H1 (cell line): ENCODE measurements at regions not wholly inside any gene's neighbourhood (a gene's known extent, or its start where the extent isn't known, plus 50 kb on each side); places are given as distances from the start of the nearest gene placed in this dataset.

Experiments used
- CTCF ChIA-PET: fragments of 300-600 bp; sonication (Branson Sonifier 250); formaldehyde crosslinking; loops from one replicate; lab custom pipeline; 2021; ENCODE audit not compliant: partially characterized antibody; lab: Charles Lee
- POLR2A ChIA-PET: fragments of 300-600 bp; sonication (Branson Sonifier 250); formaldehyde crosslinking; loops from one replicate; lab custom pipeline; 2021; ENCODE audit warnings: inconsistent platforms; ENCODE audit not compliant: partially characterized antibody; lab: Charles Lee
- DNase-seq, 2 experiments: peaks; one replicate each; pipeline versions ENCODE4 v3.0.0 to v3.0.0-alpha.2; 2010 to 2022; ENCODE audit warnings: low spot score in 2 of 2, low read depth in 1 of 2, mixed read lengths in 1 of 2
- FAIRE-seq: peaks from 2 replicates; lab custom pipeline; 2011; peaks lifted over from hg19 to GRCh38; lab: Jason Lieb, UNC
- H2AFZ ChIP-seq: 2 replicates; pipeline ENCODE4 v1.8.1; 2012; ENCODE audit warnings: low read length, inconsistent platforms
- H2AK5ac ChIP-seq: 2 replicates; pipeline ENCODE4 v1.6.1; 2013; ENCODE audit warnings: low read depth, low read length
- H2BK120ac ChIP-seq: replicated peaks from 2 replicates; pipeline ENCODE3; 2013; ENCODE audit warnings: low read depth, low read length, inconsistent platforms
- H2BK12ac ChIP-seq: 2 replicates; pipeline ENCODE4 v1.6.1; 2013; ENCODE audit warnings: low read depth, low read length
- H2BK15ac ChIP-seq: 2 replicates; pipeline ENCODE4 v1.6.1; 2013; ENCODE audit warnings: low read length
- H2BK20ac ChIP-seq: 2 replicates; pipeline ENCODE4 v1.6.1; 2013; ENCODE audit warnings: low read length
- H2BK5ac ChIP-seq: 2 replicates; pipeline ENCODE4 v1.6.1; 2013; ENCODE audit warnings: low read depth, low read length
- H3K14ac ChIP-seq: 2 replicates; pipeline ENCODE4 v1.6.1; 2013; ENCODE audit warnings: inconsistent platforms; ENCODE audit not compliant: insufficient read length
- H3K18ac ChIP-seq: 2 replicates; pipeline ENCODE4 v1.6.1; 2013; ENCODE audit warnings: low read length; ENCODE audit errors: extremely low read depth
- H3K23ac ChIP-seq: 2 replicates; pipeline ENCODE4 v1.6.1; 2013; ENCODE audit warnings: inconsistent platforms; ENCODE audit not compliant: insufficient read length
- H3K23me2 ChIP-seq: 2 replicates; pipeline ENCODE4 v1.6.1; 2013; ENCODE audit warnings: low read depth, low read length
- H3K27ac ChIP-seq: 2 replicates; pipeline ENCODE4 v1.6.1; 2011; ENCODE audit warnings: low read depth, low read length, inconsistent platforms
- H3K27me3 ChIP-seq, 4 experiments: replicated peaks in 1 of 4; 1 replicate in 1 of 4; 2 replicates in 3 of 4; pipeline versions ENCODE4 v1.6.1 to v1.8.1; 2011 to 2013; ENCODE audit warnings: low read length in 3 of 4, mild to moderate bottlenecking in 3 of 4, inconsistent platforms in 2 of 4, mixed read lengths in 2 of 4, moderate library complexity in 1 of 4; ENCODE audit not compliant: control insufficient read depth in 3 of 4, insufficient read depth in 3 of 4; ENCODE audit errors: extremely low read depth in 1 of 4
- H3K36me3 ChIP-seq, 4 experiments: 2 replicates each; pipeline versions ENCODE4 v1.6.1 to v1.8.1; 2011 to 2013; ENCODE audit warnings: mild to moderate bottlenecking in 4 of 4, low read length in 3 of 4, moderate library complexity in 2 of 4, control low read depth in 1 of 4, inconsistent platforms in 1 of 4; ENCODE audit not compliant: insufficient read depth in 4 of 4, control insufficient read depth in 2 of 4
- H3K4ac ChIP-seq: replicated peaks from 2 replicates; pipeline ENCODE3; 2013; ENCODE audit warnings: low read length, low read depth, mixed read lengths, inconsistent platforms; ENCODE audit not compliant: insufficient read length
- H3K4me1 ChIP-seq, 4 experiments: replicated peaks in 1 of 4; 1 replicate in 1 of 4; 2 replicates in 3 of 4; pipeline versions ENCODE4 v1.6.1 to v1.8.1; 2011 to 2013; ENCODE audit warnings: low read length in 3 of 4, inconsistent platforms in 2 of 4, mixed read lengths in 1 of 4; ENCODE audit not compliant: insufficient read depth in 4 of 4, control insufficient read depth in 3 of 4
- H3K4me2 ChIP-seq, 2 experiments: 2 replicates each; pipeline versions ENCODE4 v1.6.1 to v1.8.1; 2011 to 2013; ENCODE audit warnings: low read depth in 2 of 2, low read length in 2 of 2, control low read depth in 1 of 2, inconsistent platforms in 1 of 2, mild to moderate bottlenecking in 1 of 2; ENCODE audit not compliant: insufficient read depth in 1 of 2
- H3K4me3 ChIP-seq, 4 experiments: fragments of 200-600, 300-600 bp in 1 of 4; sonication (generic), shearing (Covaris generic), sonication (Bioruptor Twin) in 1 of 4; 2 replicates each; pipeline versions ENCODE4 v1.5.1 to v1.8.1; 2011 to 2016; ENCODE audit warnings: low read length in 4 of 4, low read depth in 3 of 4, control low read depth in 2 of 4, inconsistent platforms in 2 of 4, mild to moderate bottlenecking in 2 of 4, mixed read lengths in 1 of 4, moderate library complexity in 1 of 4; ENCODE audit not compliant: insufficient read depth in 2 of 4; ENCODE audit errors: extremely low read depth in 1 of 4
- H3K56ac ChIP-seq: replicated peaks from 2 replicates; pipeline ENCODE3; 2013; ENCODE audit warnings: low read depth, mild to moderate bottlenecking, mixed read lengths, low read length, inconsistent platforms; ENCODE audit not compliant: insufficient read length
- H3K79me1 ChIP-seq: 2 replicates; pipeline ENCODE4 v1.6.1; 2013; ENCODE audit warnings: low read depth, low read length, control low read depth
- H3K79me2 ChIP-seq, 2 experiments: 2 replicates each; pipeline versions ENCODE4 v1.6.1 to v1.8.1; 2012 to 2013; ENCODE audit warnings: low read length in 2 of 2, mild to moderate bottlenecking in 2 of 2, inconsistent platforms in 1 of 2; ENCODE audit not compliant: insufficient read depth in 2 of 2, control insufficient read depth in 1 of 2
- H3K9ac ChIP-seq, 4 experiments: replicated peaks in 1 of 4; 1 replicate in 1 of 4; 2 replicates in 3 of 4; pipeline versions ENCODE4 v1.6.1 to v1.8.1; 2011 to 2013; ENCODE audit warnings: low read depth in 3 of 4, low read length in 3 of 4, control low read depth in 2 of 4, mild to moderate bottlenecking in 2 of 4, moderate library complexity in 2 of 4, inconsistent platforms in 1 of 4; ENCODE audit errors: extremely low read depth in 1 of 4
- H3K9me3 ChIP-seq, 2 experiments: 2 replicates each; pipeline versions ENCODE4 v1.6.1 to v1.8.1; 2012 to 2013; ENCODE audit warnings: mild to moderate bottlenecking in 2 of 2, moderate library complexity in 2 of 2, control low read depth in 1 of 2, inconsistent platforms in 1 of 2, low read depth in 1 of 2, low read length in 1 of 2, mixed read lengths in 1 of 2; ENCODE audit not compliant: insufficient read depth in 2 of 2
- H4K20me1 ChIP-seq, 2 experiments: replicated peaks in 1 of 2; 2 replicates each; pipeline versions ENCODE3 to v1.8.1; 2011 to 2013; ENCODE audit warnings: inconsistent platforms in 2 of 2, low read length in 2 of 2, mild to moderate bottlenecking in 1 of 2; ENCODE audit not compliant: insufficient read depth in 2 of 2, control insufficient read depth in 1 of 2
- H4K5ac ChIP-seq: 2 replicates; pipeline ENCODE4 v1.6.1; 2013; ENCODE audit warnings: low read length, low read depth, mixed read lengths, inconsistent platforms; ENCODE audit not compliant: insufficient read length
- H4K8ac ChIP-seq: 2 replicates; pipeline ENCODE4 v1.8.0; 2013; ENCODE audit warnings: mild to moderate bottlenecking, moderate library complexity, low read length, inconsistent platforms; ENCODE audit not compliant: insufficient read depth; ENCODE audit errors: extremely low read depth
- H4K91ac ChIP-seq: replicated peaks from 2 replicates; pipeline ENCODE3; 2013; ENCODE audit warnings: low read length, mixed read lengths, inconsistent platforms; ENCODE audit not compliant: insufficient read length
- ASH2L ChIP-seq: fragments of 200-600, 300-600 bp; sonication (generic); IDR thresholded peaks from one replicate; pipeline ENCODE4 v1.7.1; 2017; ENCODE audit warnings: low read length
- KDM4A ChIP-seq: IDR thresholded peaks from one replicate; pipeline ENCODE4 v1.7.1; 2012; ENCODE audit warnings: low read depth, mild to moderate bottlenecking, moderate library complexity, low read length, inconsistent platforms; ENCODE audit not compliant: severe bottlenecking
- TCF12 ChIP-seq: IDR thresholded peaks from 2 replicates; pipeline ENCODE4 v1.6.1; 2011; ENCODE audit warnings: low read depth, mild to moderate bottlenecking, low read length
- WGBS, 2 experiments: shearing (Covaris generic) in 1 of 2; methylation state at CpG; one replicate each; pipeline versions ENCODE4 v1.1.6 to v1.1.7; 2013 to 2015; ENCODE audit warnings: low lambda C conversion rate in 2 of 2, mixed read lengths in 2 of 2, inconsistent platforms in 1 of 2, low coverage in 1 of 2, missing lambda C conversion rate in 1 of 2; ENCODE audit not compliant: insufficient replicate concordance in 2 of 2, insufficient coverage in 1 of 2, insufficient read length in 1 of 2; ENCODE audit errors: extremely low coverage in 1 of 2, missing lambda C conversion rate in 1 of 2; 5-methylcytosine and 5-hydroxymethylcytosine counted together
- TF ChIP-seq, protein P1 (sequence below): IDR thresholded peaks from 2 replicates; pipeline ENCODE4 v1.6.1; 2012; ENCODE audit warnings: inconsistent platforms

- H3K4me1 ChIP-seq: peaks cover 0 to 6% (median 1%) of the 10 kb centered on the region in 4 experiments; a peak in 2 of 7 replicates
- DNase-seq (no peak), FAIRE-seq (no peak)
- no peak overlapping the region for H3K4me2 ChIP-seq
- H3K27ac ChIP-seq: no peak overlapping the region
- H3K4me3 ChIP-seq: no peak overlapping the region
- no peaks in the 10 kb centered on the region for H3K79me2 ChIP-seq
- H3K23me2 ChIP-seq: no peaks in the 10 kb centered on the region
- 97% methylated on average over 5 of the region's 5 CpGs; no CpG with 5 or more reads in 1 of the 2 experiments for WGBS, 2 experiments
- H2BK15ac ChIP-seq: no peak overlapping the region
- CTCF ChIA-PET: interaction anchor here (1.0 kb wide), 1 partner anchor 33 kb away, joined by 3 read pairs; no protein-coding TSS in a partner anchor
- no peak overlapping the region for H2BK12ac ChIP-seq
- H3K36me3 ChIP-seq: no peaks in the 10 kb centered on the region
- H3K4ac ChIP-seq: no peak overlapping the region
- H2BK120ac ChIP-seq: no peak overlapping the region
- POLR2A ChIA-PET: no interaction called here
- H2BK5ac ChIP-seq: no peak overlapping the region
- H3K14ac ChIP-seq: no peak overlapping the region
- H3K56ac ChIP-seq: no peak overlapping the region
- H2BK20ac ChIP-seq: no peak overlapping the region
- no peaks in the 10 kb centered on the region for H3K27me3 ChIP-seq
- no peaks in the 10 kb centered on the region; a peak in 1 of 4 replicates for H3K9me3 ChIP-seq
- H3K18ac ChIP-seq: no peak overlapping the region
- H3K9ac ChIP-seq: no peak overlapping the region
- no peaks in the 10 kb centered on the region for H3K79me1 ChIP-seq
- H4K20me1 ChIP-seq: no peaks in the 10 kb centered on the region
- no peak overlapping the region for H3K23ac ChIP-seq
- no peak overlapping the region for H4K8ac ChIP-seq
- TF ChIP-seq, protein P1, sequence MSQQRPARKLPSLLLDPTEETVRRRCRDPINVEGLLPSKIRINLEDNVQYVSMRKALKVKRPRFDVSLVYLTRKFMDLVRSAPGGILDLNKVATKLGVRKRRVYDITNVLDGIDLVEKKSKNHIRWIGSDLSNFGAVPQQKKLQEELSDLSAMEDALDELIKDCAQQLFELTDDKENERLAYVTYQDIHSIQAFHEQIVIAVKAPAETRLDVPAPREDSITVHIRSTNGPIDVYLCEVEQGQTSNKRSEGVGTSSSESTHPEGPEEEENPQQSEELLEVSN: no peak
- no peak for TF ChIP-seq ASH2L
- TF ChIP-seq TCF12: no peak
- no peak for TF ChIP-seq KDM4A
- no peak overlapping the region for H2AFZ ChIP-seq
- H4K5ac ChIP-seq: no peak overlapping the region
- H2AK5ac ChIP-seq: no peak overlapping the region
- H4K91ac ChIP-seq: no peak overlapping the region
Measured at GRCh38 chr14:85319101-85319500, 210.8 kb upstream of the FLRT2 start.
